PC-3 (cell line): ENCODE measurements at regions not wholly inside any gene's neighbourhood (a gene's known extent, or its start where the extent isn't known, plus 50 kb on each side); places are given as distances from the start of the nearest gene placed in this dataset.

ENCODE experiments used
- ATAC-seq: fragments of 200-7000 bp; cut with Tn5 transposase; 2 replicates; pipeline ENCODE4 v1.9.1; 2020; ENCODE audit warnings: mild to moderate bottlenecking, moderate library complexity
- BruUV-seq: library from RNA; stranded (reverse); fragments of 400-500 nt; replicated peaks from 2 replicates; lab custom pipeline; 2021; lab: Mats Ljungman, UMichigan
- CTCF ChIA-PET: fragments of 300-600 bp; sonication (Branson Sonifier 250); formaldehyde crosslinking; loops from one replicate; lab custom pipeline; 2022; ENCODE audit warnings: antibody characterized with exemption; lab: Charles Lee
- POLR2A ChIA-PET: fragments of 300-600 bp; sonication (Branson Sonifier 250); formaldehyde crosslinking; loops from one replicate; lab custom pipeline; 2022; ENCODE audit warnings: antibody characterized with exemption; ENCODE audit not compliant: unreplicated experiment; lab: Charles Lee
- DNase-seq: peaks from one replicate; pipeline ENCODE4 v3.0.0-alpha.2; 2015
- H2AFZ ChIP-seq: fragments of 300-600 bp; sonication (generic); 2 replicates; pipeline ENCODE4 v1.6.0; 2016; ENCODE audit warnings: antibody characterized with exemption, low read length
- H3F3A ChIP-seq: fragments of 300-600 bp; sonication (generic); one replicate; pipeline ENCODE4 v1.6.0; 2017; ENCODE audit warnings: antibody characterized with exemption, low read length, control low read depth, mild to moderate bottlenecking; ENCODE audit not compliant: unreplicated experiment
- H3K27ac ChIP-seq: fragments of 300-600 bp; sonication (generic); 2 replicates; pipeline ENCODE4 v1.5.1; 2016; ENCODE audit warnings: mild to moderate bottlenecking, low read length
- H3K27me3 ChIP-seq: fragments of 300-600 bp; sonication (generic); 2 replicates; pipeline ENCODE4 v1.6.1; 2016; ENCODE audit warnings: low read length, mixed read lengths
- H3K36me3 ChIP-seq: fragments of 300-600 bp; sonication (generic); 2 replicates; pipeline ENCODE4 v1.6.1; 2016; ENCODE audit warnings: low read depth, mixed run types, low read length, mixed read lengths
- H3K4me1 ChIP-seq: fragments of 300-600 bp; sonication (generic); 2 replicates; pipeline ENCODE4 v1.5.1; 2016; ENCODE audit warnings: low read length; ENCODE audit not compliant: insufficient read depth
- H3K4me2 ChIP-seq: fragments of 300-600 bp; sonication (generic); 2 replicates; pipeline ENCODE4 v1.6.0; 2016; ENCODE audit warnings: low read length
- H3K4me3 ChIP-seq: fragments of 300-600 bp; sonication (generic); 2 replicates; pipeline ENCODE4 v1.5.1; 2016; ENCODE audit warnings: mild to moderate bottlenecking, low read length, mixed read lengths
- H3K79me2 ChIP-seq: fragments of 300-600 bp; sonication (generic); 2 replicates; pipeline ENCODE4 v1.6.1; 2017; ENCODE audit warnings: low read length, mixed read lengths
- H3K9ac ChIP-seq: fragments of 300-600 bp; sonication (generic); 2 replicates; pipeline ENCODE4 v1.6.0; 2016; ENCODE audit warnings: mild to moderate bottlenecking, low read length
- H3K9me2 ChIP-seq: fragments of 300-600 bp; sonication (generic); replicated peaks from 2 replicates; pipeline ENCODE4 v1.6.1; 2016; ENCODE audit warnings: mixed run types, low read length, mixed read lengths
- H3K9me3 ChIP-seq: fragments of 300-600 bp; sonication (generic); 2 replicates; pipeline ENCODE4 v1.6.1; 2016; ENCODE audit warnings: low read length, mixed read lengths
- H4K20me1 ChIP-seq: fragments of 300-600 bp; sonication (generic); 2 replicates; pipeline ENCODE4 v1.6.1; 2016; ENCODE audit warnings: low read length, mixed read lengths
- EZH2 ChIP-seq: fragments of 300-600 bp; sonication (generic); IDR thresholded peaks from one replicate; pipeline ENCODE4 v1.6.1; 2017; ENCODE audit warnings: antibody characterized with exemption, mild to moderate bottlenecking, low read length; ENCODE audit not compliant: unreplicated experiment
- EZH2phosphoT487 ChIP-seq: fragments of 300-600 bp; sonication (generic); IDR thresholded peaks from 2 replicates; pipeline ENCODE4 v1.6.1; 2018; ENCODE audit warnings: mild to moderate bottlenecking, antibody characterized with exemption, low read length, borderline replicate concordance
- intact Hi-C: fragments of 100-400 bp; cut with micrococcal nuclease; formaldehyde crosslinking; loops from 2 replicates; pipeline ENCODE4 v1.9.0; 2023
- TF ChIP-seq, protein P1 (sequence below): fragments of 300-600 bp; sonication (generic); conservative IDR thresholded peaks from 2 replicates; pipeline ENCODE4 v1.5.1; 2017; ENCODE audit warnings: antibody characterized with exemption, low read depth, mild to moderate bottlenecking, low read length

DNA sequence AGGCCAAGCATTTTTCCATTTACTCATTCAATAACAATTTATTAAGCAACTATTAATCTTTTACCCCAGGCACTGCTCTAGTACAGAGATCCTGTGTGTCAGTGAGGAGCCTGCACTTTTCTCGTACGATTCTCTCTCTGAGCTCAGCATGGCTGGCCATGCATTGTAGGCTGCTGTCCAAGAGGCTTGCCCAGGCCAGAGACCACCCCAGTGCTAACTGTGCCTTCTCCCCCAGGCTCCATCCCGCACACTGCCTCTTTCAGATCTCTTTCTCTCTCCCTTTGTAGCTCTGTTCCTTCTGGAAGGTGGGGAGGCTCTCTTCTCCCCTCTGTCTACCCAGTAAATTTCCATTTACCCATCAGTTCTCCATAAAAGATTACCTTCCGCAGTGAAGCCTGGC is 101.0 kb upstream of the IKZF1 start:
- Histone ChIP-seq H2AFZ (no peak overlapping the region), H3K4me1 (no peaks in the 10 kb centered on the region), H3F3A (no peaks in the 10 kb centered on the region), H3K27me3 (no peaks in the 10 kb centered on the region), H4K20me1 (no peaks in the 10 kb centered on the region), H3K27ac (no peak overlapping the region), H3K4me3 (no peak overlapping the region), H3K4me2 (no peak overlapping the region), H3K9ac (no peak overlapping the region), H3K36me3 (no peaks in the 10 kb centered on the region), H3K9me3 (no peaks in the 10 kb centered on the region), H3K79me2 (no peaks in the 10 kb centered on the region), H3K9me2 (no peaks in the 10 kb centered on the region)
- ChIA-PET CTCF (no interaction called here), POLR2A (no interaction called here)
- ATAC-seq = no peak
- no peak for DNase-seq
- BruUV-seq = no TSS peak
- intact Hi-C loops = no loop called here
- TF ChIP-seq, protein P1, sequence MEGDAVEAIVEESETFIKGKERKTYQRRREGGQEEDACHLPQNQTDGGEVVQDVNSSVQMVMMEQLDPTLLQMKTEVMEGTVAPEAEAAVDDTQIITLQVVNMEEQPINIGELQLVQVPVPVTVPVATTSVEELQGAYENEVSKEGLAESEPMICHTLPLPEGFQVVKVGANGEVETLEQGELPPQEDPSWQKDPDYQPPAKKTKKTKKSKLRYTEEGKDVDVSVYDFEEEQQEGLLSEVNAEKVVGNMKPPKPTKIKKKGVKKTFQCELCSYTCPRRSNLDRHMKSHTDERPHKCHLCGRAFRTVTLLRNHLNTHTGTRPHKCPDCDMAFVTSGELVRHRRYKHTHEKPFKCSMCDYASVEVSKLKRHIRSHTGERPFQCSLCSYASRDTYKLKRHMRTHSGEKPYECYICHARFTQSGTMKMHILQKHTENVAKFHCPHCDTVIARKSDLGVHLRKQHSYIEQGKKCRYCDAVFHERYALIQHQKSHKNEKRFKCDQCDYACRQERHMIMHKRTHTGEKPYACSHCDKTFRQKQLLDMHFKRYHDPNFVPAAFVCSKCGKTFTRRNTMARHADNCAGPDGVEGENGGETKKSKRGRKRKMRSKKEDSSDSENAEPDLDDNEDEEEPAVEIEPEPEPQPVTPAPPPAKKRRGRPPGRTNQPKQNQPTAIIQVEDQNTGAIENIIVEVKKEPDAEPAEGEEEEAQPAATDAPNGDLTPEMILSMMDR = no peak
- TF ChIP-seq EZH2phosphoT487 = no peak
- no peak for TF ChIP-seq EZH2

DNA sequence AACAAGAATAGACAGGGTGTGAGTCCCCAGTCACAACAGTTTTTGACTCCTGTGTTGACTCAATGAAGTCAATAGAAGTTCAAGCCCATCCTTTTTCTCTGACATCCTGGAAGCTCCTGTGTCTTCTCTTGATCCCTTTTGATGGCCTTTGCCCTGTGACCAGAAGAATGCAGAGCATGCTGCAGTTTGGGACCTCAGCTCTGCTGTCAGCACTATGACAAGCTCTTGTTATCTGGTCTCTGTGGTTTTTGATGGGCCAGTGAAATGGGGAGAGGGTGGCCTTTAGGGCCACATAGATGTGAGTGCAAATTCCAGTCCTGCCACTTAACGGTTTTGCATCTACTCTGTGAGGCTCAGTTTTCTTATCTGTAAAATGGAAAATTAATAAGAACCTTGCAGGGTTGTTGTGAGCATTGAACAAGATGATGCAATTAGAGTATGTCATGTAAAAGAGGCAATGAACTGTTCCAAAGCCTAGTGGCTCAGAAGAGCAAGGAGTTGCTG is 102.4 kb upstream of the IKZF1 start:
- no peaks in the 10 kb centered on the region for H3K27me3 ChIP-seq
- H3K36me3 ChIP-seq = no peaks in the 10 kb centered on the region
- H3K4me1 ChIP-seq = peaks cover 8% of the 10 kb centered on the region; the same call in 1 of the 2 replicates
- DNase-seq (no peak), ATAC-seq (no peak)
- TF ChIP-seq EZH2 (no peak), EZH2phosphoT487 (no peak)
- TF ChIP-seq, protein P1 = no peak
- no peak overlapping the region for H3K4me3 ChIP-seq
- H3K4me2 ChIP-seq = no peak overlapping the region
- no peak overlapping the region for H2AFZ ChIP-seq
- intact Hi-C loops = no loop called here
- no peaks in the 10 kb centered on the region for H3K79me2 ChIP-seq
- CTCF ChIA-PET = no interaction called here
- H3K27ac ChIP-seq = no peak overlapping the region
- POLR2A ChIA-PET = no interaction called here
- H4K20me1 ChIP-seq = no peaks in the 10 kb centered on the region
- H3K9ac ChIP-seq = no peak overlapping the region
- no peaks in the 10 kb centered on the region for H3K9me3 ChIP-seq
- peaks cover 3% of the 10 kb centered on the region for H3F3A ChIP-seq
- H3K9me2 ChIP-seq = no peaks in the 10 kb centered on the region
- no TSS peak for BruUV-seq

DNA sequence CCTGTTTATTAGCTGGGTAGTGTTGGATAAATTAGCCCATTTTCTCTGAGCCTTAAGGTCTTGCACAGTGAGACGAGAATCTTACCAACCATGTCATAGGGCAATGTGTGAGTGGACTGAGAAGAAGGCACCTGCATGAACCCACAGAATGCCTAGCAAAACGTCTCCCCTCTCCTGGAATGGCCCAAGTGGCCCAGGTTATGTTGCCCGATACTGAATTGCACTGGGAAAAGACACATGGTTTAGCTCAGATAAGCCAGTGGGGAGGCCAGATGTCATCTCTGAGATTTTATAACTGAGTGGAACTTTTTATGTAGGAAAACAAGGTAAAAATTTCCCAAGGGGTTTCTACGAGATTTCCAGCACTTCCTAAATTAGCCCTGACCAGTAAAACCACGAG is 104.7 kb upstream of the IKZF1 start:
- no peak overlapping the region for H3K4me2 ChIP-seq
- H3K4me3 ChIP-seq = no peak overlapping the region
- peaks cover 8% of the 10 kb centered on the region; the same call in 1 of the 2 replicates for H3K4me1 ChIP-seq
- no peaks in the 10 kb centered on the region for H3K79me2 ChIP-seq
- H3K36me3 ChIP-seq = no peaks in the 10 kb centered on the region
- H3K9me3 ChIP-seq = no peaks in the 10 kb centered on the region
- H3F3A ChIP-seq = peaks cover 3% of the 10 kb centered on the region
- H3K9me2 ChIP-seq = no peaks in the 10 kb centered on the region
- H3K27me3 ChIP-seq = peaks cover 13% of the 10 kb centered on the region
- TF ChIP-seq EZH2phosphoT487 = no peak
- TF ChIP-seq, protein P1 = no peak
- no peak for TF ChIP-seq EZH2
- intact Hi-C loops = no loop called here
- H3K9ac ChIP-seq = no peak overlapping the region
- CTCF ChIA-PET = no interaction called here
- H4K20me1 ChIP-seq = no peaks in the 10 kb centered on the region
- POLR2A ChIA-PET = no interaction called here
- no peak overlapping the region for H3K27ac ChIP-seq
- BruUV-seq = no TSS peak
- no peak for ATAC-seq
- no peak for DNase-seq
- H2AFZ ChIP-seq = no peak overlapping the region
